GM23338 (cell line): ENCODE measurements at regions not wholly inside any gene's neighbourhood (a gene's known extent, or its start where the extent isn't known, plus 50 kb on each side); places are given as distances from the start of the nearest gene placed in this dataset.

Experiments used
- ATAC-seq: fragments of 200-7000 bp; cut with Tn5 transposase; 3 replicates; pipeline ENCODE4 v1.9.1; 2020
- DNase-seq: peaks from one replicate; pipeline ENCODE4 v3.0.0-alpha.2; 2015; ENCODE audit warnings: low spot score
- H2AFZ ChIP-seq: fragments of 200-600 bp; sonication (generic); 2 replicates; pipeline ENCODE4 v1.8.0; 2016; ENCODE audit warnings: antibody characterized with exemption, mild to moderate bottlenecking, moderate library complexity
- H3F3A ChIP-seq: fragments of 200-600 bp; sonication (generic); replicated peaks from 2 replicates; pipeline ENCODE4 v1.8.0; 2017; ENCODE audit warnings: antibody characterized with exemption, mixed run types, low read depth
- H3K27ac ChIP-seq: fragments of 200-600 bp; sonication (generic); 2 replicates; pipeline ENCODE4 v1.6.1; 2016; ENCODE audit warnings: low read depth
- H3K27me3 ChIP-seq: fragments of 200-600 bp; sonication (generic); 2 replicates; pipeline ENCODE4 v1.8.0; 2016; ENCODE audit warnings: mild to moderate bottlenecking, mixed run types, moderate library complexity; ENCODE audit not compliant: insufficient read depth
- H3K36me3 ChIP-seq: fragments of 200-600 bp; sonication (generic); 2 replicates; pipeline ENCODE4 v1.8.0; 2016; ENCODE audit warnings: mild to moderate bottlenecking; ENCODE audit not compliant: insufficient read depth
- H3K4me1 ChIP-seq: fragments of 200-600 bp; sonication (generic); 2 replicates; pipeline ENCODE4 v1.8.0; 2016; ENCODE audit warnings: mild to moderate bottlenecking, moderate library complexity; ENCODE audit not compliant: insufficient read depth
- H3K4me2 ChIP-seq: fragments of 200-600 bp; sonication (generic); 2 replicates; pipeline ENCODE4 v1.7.1; 2017; ENCODE audit warnings: mixed run types
- H3K4me3 ChIP-seq: fragments of 200-600 bp; sonication (generic); 2 replicates; pipeline ENCODE4 v1.6.1; 2016; ENCODE audit warnings: mixed run types
- H3K79me2 ChIP-seq: fragments of 200-600 bp; sonication (generic); replicated peaks from 2 replicates; pipeline ENCODE4 v1.8.0; 2017; ENCODE audit warnings: mild to moderate bottlenecking; ENCODE audit not compliant: insufficient read depth
- H3K9me2 ChIP-seq: fragments of 200-600 bp; sonication (generic); 2 replicates; pipeline ENCODE4 v1.8.0; 2017; ENCODE audit not compliant: insufficient read depth
- H4K20me1 ChIP-seq: fragments of 200-600 bp; sonication (generic); replicated peaks from 2 replicates; pipeline ENCODE4 v1.8.0; 2017; ENCODE audit warnings: mild to moderate bottlenecking; ENCODE audit not compliant: insufficient read depth
- H3K27ac Mint-ChIP-seq: 2 replicates; pipeline ENCODE4 v1.8.0; 2020; ENCODE audit warnings: inconsistent platforms, mild to moderate bottlenecking, moderate library complexity, mixed read lengths
- H3K27me3 Mint-ChIP-seq: 3 replicates; pipeline ENCODE4 v1.8.0; 2022; ENCODE audit warnings: low read depth, mild to moderate bottlenecking, moderate library complexity, mixed read lengths, inconsistent platforms; ENCODE audit not compliant: insufficient read depth, poor library complexity
- H3K36me3 Mint-ChIP-seq: 3 replicates; pipeline ENCODE4 v1.8.0; 2021; ENCODE audit warnings: low read depth, mild to moderate bottlenecking, inconsistent platforms, moderate library complexity, mixed read lengths
- H3K4me1 Mint-ChIP-seq: 3 replicates; pipeline ENCODE4 v1.8.0; 2020; ENCODE audit warnings: mild to moderate bottlenecking, inconsistent platforms, mixed read lengths
- H3K4me3 Mint-ChIP-seq: 3 replicates; pipeline ENCODE4 v1.8.0; 2021; ENCODE audit warnings: moderate library complexity, mild to moderate bottlenecking, inconsistent platforms, mixed read lengths
- H3K9me3 Mint-ChIP-seq: 3 replicates; pipeline ENCODE4 v1.8.0; 2020; ENCODE audit warnings: moderate library complexity, mild to moderate bottlenecking, inconsistent platforms, mixed read lengths
- CREB1 ChIP-seq: fragments of 250-450 bp; sonication (Bioruptor Pico); IDR thresholded peaks from 2 replicates; pipeline ENCODE4 v1.5.0; 2020; ENCODE audit warnings: low read depth, mild to moderate bottlenecking, moderate library complexity
- CTCF ChIP-seq, 2 experiments: fragments of 200-600 bp in 1 of 2; sonication (generic) in 1 of 2; conservative IDR thresholded peaks; 2 replicates each; pipeline versions ENCODE4 v1.5.1 to v1.6.1; 2016 to 2017; ENCODE audit warnings: antibody characterized with exemption in 2 of 2, low read depth in 2 of 2, mild to moderate bottlenecking in 2 of 2, moderate library complexity in 1 of 2
- ETS1 ChIP-seq: IDR thresholded peaks from 2 replicates; pipeline ENCODE4 v1.6.1; 2016; ENCODE audit warnings: antibody characterized with exemption
- EZH2 ChIP-seq: fragments of 200-600 bp; sonication (generic); IDR thresholded peaks from one replicate; pipeline ENCODE4 v1.8.0; 2017; ENCODE audit warnings: antibody characterized with exemption, mild to moderate bottlenecking, low read depth; ENCODE audit not compliant: unreplicated experiment
- EZH2phosphoT487 ChIP-seq: fragments of 200-600 bp; sonication (generic); IDR thresholded peaks from one replicate; pipeline ENCODE4 v1.8.1; 2018; ENCODE audit warnings: antibody characterized with exemption; ENCODE audit not compliant: unreplicated experiment
- JUNB ChIP-seq: IDR thresholded peaks from one replicate; pipeline ENCODE4 v1.6.1; 2016; ENCODE audit warnings: antibody characterized with exemption; ENCODE audit not compliant: unreplicated experiment
- NANOG ChIP-seq: IDR thresholded peaks from 2 replicates; pipeline ENCODE4 v1.6.1; 2016; ENCODE audit warnings: antibody characterized with exemption, borderline replicate concordance
- POLR2AphosphoS5 ChIP-seq: IDR thresholded peaks from 2 replicates; pipeline ENCODE4 v1.6.1; 2016; ENCODE audit warnings: antibody characterized with exemption, low read depth
- REST ChIP-seq: IDR thresholded peaks from one replicate; pipeline ENCODE4 v1.6.1; 2018; ENCODE audit warnings: antibody characterized with exemption; ENCODE audit not compliant: unreplicated experiment
- STAT1 ChIP-seq: IDR thresholded peaks from one replicate; pipeline ENCODE4 v1.6.1; 2016; ENCODE audit warnings: antibody characterized with exemption; ENCODE audit not compliant: unreplicated experiment
- ZNF114 ChIP-seq: fragments of 250-450 bp; sonication (Bioruptor Pico); IDR thresholded peaks from 2 replicates; pipeline ENCODE4 v1.5.0; 2020; ENCODE audit warnings: mild to moderate bottlenecking, moderate library complexity
- ZNF331 ChIP-seq: fragments of 250-450 bp; sonication (Bioruptor Pico); IDR thresholded peaks from 2 replicates; pipeline ENCODE4 v1.5.0; 2020; ENCODE audit warnings: low read depth, mild to moderate bottlenecking, moderate library complexity
- TF ChIP-seq, protein P1 (sequence below): fragments of 250-450 bp; sonication (Bioruptor Pico); IDR thresholded peaks from 2 replicates; pipeline ENCODE4 v1.5.0; 2020; ENCODE audit warnings: mild to moderate bottlenecking, moderate library complexity

- H3K27me3 Mint-ChIP-seq = no peaks in the 10 kb centered on the region
- H3K27ac ChIP-seq = no peak overlapping the region
- no peaks in the 10 kb centered on the region for H3K79me2 ChIP-seq
- DNase-seq (peak; percentile 42), ATAC-seq (no peak)
- H3K36me3 ChIP-seq = no peaks in the 10 kb centered on the region
- no peak overlapping the region for H3K27ac Mint-ChIP-seq
- no peak overlapping the region for H3K4me3 ChIP-seq
- H3K9me3 Mint-ChIP-seq = no peaks in the 10 kb centered on the region
- H3K36me3 Mint-ChIP-seq = no peaks in the 10 kb centered on the region
- no peak overlapping the region for H2AFZ ChIP-seq
- no peaks in the 10 kb centered on the region for H3K9me2 ChIP-seq
- TF ChIP-seq, protein P1, sequence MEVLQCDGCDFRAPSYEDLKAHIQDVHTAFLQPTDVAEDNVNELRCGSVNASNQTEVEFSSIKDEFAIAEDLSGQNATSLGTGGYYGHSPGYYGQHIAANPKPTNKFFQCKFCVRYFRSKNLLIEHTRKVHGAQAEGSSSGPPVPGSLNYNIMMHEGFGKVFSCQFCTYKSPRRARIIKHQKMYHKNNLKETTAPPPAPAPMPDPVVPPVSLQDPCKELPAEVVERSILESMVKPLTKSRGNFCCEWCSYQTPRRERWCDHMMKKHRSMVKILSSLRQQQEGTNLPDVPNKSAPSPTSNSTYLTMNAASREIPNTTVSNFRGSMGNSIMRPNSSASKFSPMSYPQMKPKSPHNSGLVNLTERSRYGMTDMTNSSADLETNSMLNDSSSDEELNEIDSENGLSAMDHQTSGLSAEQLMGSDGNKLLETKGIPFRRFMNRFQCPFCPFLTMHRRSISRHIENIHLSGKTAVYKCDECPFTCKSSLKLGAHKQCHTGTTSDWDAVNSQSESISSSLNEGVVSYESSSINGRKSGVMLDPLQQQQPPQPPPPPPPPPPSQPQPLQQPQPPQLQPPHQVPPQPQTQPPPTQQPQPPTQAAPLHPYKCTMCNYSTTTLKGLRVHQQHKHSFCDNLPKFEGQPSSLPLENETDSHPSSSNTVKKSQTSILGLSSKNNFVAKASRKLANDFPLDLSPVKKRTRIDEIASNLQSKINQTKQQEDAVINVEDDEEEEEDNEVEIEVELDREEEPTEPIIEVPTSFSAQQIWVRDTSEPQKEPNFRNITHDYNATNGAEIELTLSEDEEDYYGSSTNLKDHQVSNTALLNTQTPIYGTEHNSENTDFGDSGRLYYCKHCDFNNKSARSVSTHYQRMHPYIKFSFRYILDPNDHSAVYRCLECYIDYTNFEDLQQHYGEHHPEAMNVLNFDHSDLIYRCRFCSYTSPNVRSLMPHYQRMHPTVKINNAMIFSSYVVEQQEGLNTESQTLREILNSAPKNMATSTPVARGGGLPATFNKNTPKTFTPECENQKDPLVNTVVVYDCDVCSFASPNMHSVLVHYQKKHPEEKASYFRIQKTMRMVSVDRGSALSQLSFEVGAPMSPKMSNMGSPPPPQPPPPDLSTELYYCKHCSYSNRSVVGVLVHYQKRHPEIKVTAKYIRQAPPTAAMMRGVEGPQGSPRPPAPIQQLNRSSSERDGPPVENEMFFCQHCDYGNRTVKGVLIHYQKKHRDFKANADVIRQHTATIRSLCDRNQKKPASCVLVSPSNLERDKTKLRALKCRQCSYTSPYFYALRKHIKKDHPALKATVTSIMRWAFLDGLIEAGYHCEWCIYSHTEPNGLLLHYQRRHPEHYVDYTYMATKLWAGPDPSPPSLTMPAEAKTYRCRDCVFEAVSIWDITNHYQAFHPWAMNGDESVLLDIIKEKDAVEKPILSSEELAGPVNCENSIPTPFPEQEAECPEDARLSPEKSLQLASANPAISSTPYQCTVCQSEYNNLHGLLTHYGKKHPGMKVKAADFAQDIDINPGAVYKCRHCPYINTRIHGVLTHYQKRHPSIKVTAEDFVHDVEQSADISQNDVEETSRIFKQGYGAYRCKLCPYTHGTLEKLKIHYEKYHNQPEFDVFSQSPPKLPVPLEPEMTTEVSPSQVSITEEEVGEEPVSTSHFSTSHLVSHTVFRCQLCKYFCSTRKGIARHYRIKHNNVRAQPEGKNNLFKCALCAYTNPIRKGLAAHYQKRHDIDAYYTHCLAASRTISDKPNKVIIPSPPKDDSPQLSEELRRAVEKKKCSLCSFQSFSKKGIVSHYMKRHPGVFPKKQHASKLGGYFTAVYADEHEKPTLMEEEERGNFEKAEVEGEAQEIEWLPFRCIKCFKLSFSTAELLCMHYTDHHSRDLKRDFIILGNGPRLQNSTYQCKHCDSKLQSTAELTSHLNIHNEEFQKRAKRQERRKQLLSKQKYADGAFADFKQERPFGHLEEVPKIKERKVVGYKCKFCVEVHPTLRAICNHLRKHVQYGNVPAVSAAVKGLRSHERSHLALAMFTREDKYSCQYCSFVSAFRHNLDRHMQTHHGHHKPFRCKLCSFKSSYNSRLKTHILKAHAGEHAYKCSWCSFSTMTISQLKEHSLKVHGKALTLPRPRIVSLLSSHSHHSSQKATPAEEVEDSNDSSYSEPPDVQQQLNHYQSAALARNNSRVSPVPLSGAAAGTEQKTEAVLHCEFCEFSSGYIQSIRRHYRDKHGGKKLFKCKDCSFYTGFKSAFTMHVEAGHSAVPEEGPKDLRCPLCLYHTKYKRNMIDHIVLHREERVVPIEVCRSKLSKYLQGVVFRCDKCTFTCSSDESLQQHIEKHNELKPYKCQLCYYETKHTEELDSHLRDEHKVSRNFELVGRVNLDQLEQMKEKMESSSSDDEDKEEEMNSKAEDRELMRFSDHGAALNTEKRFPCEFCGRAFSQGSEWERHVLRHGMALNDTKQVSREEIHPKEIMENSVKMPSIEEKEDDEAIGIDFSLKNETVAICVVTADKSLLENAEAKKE (CRISPR knock-in tag) = no peak
- TF ChIP-seq REST (no peak), ZNF331 (CRISPR knock-in tag) (no peak), ZNF114 (no peak), CREB1 (no peak), ETS1 (no peak), CTCF (conservative IDR thresholded peaks at IDR 0.05; ENCODE audit: low read depth in 2 of 2) (no peak), STAT1 (no peak), EZH2 (no peak), POLR2AphosphoS5 (no peak), NANOG (no peak), EZH2phosphoT487 (no peak), JUNB (no peak)
- no peaks in the 10 kb centered on the region for H4K20me1 ChIP-seq
- H3K4me2 ChIP-seq = no peak overlapping the region
- H3K4me1 Mint-ChIP-seq = peaks cover 8% of the 10 kb centered on the region; the same call in 2 of the 3 replicates
- H3K4me3 Mint-ChIP-seq = no peak overlapping the region
- no peaks in the 10 kb centered on the region for H3F3A ChIP-seq
- no peaks in the 10 kb centered on the region; the same call in 1 of the 2 replicates for H3K4me1 ChIP-seq
- H3K27me3 ChIP-seq = no peaks in the 10 kb centered on the region
Observed at GRCh38 chr13:67966065-67966464, 735.9 kb upstream of the PCDH9 start.
